Endothelial cell of hepatic sinusoid (primary cell): ENCODE measurements at regions not wholly inside any gene's neighbourhood (a gene's known extent, or its start where the extent isn't known, plus 50 kb on each side); places are given as distances from the start of the nearest gene placed in this dataset.

Source experiments
- in situ Hi-C: cut with HindIII; loops from 2 replicates; pipeline ENCODE4 v1.10.0; 2017; ENCODE audit warnings: low sequenced_read_pairs

GRCh38 chr21:20661246-20661645, 337.0 kb upstream of the NCAM2 start:
- in situ Hi-C loops, result no loop called here

- in situ Hi-C loops, result no loop called here
These were observed 336.3 kb upstream of the NCAM2 start for GRCh38 chr21:20661745-20662422.

- in situ Hi-C loops, result no loop called here
These were observed 335.7 kb upstream of the NCAM2 start for GRCh38 chr21:20662514-20662913.

GRCh38 chr21:20667931-20668330, 330.3 kb upstream of the NCAM2 start:
- in situ Hi-C loops, result no loop called here

- in situ Hi-C loops, result no loop called here
These were observed 312.7 kb upstream of the NCAM2 start for GRCh38 chr21:20685475-20685874.

GRCh38 chr21:20698585-20698984, 299.6 kb upstream of the NCAM2 start:
- in situ Hi-C loops, result no loop called here

GRCh38 chr21:20701235-20701634, 297.0 kb upstream of the NCAM2 start:
- in situ Hi-C loops, result no loop called here

- in situ Hi-C loops, result no loop called here
These were observed 295.0 kb upstream of the NCAM2 start for GRCh38 chr21:20703112-20703767.

GRCh38 chr21:20720623-20721022, 277.6 kb upstream of the NCAM2 start:
- in situ Hi-C loops, result no loop called here

GRCh38 chr21:20721151-20721550, 277.1 kb upstream of the NCAM2 start:
- in situ Hi-C loops, result no loop called here

- in situ Hi-C loops, result no loop called here
These were observed 269.5 kb upstream of the NCAM2 start for GRCh38 chr21:20728691-20729090.

GRCh38 chr21:20729376-20729775, 268.8 kb upstream of the NCAM2 start:
- in situ Hi-C loops, result no loop called here

- in situ Hi-C loops, result no loop called here
These were observed 267.8 kb upstream of the NCAM2 start for GRCh38 chr21:20730441-20730840.

GRCh38 chr21:20735257-20735656, 263.0 kb upstream of the NCAM2 start:
- in situ Hi-C loops, result no loop called here

GRCh38 chr21:20737227-20737913, 260.8 kb upstream of the NCAM2 start:
- in situ Hi-C loops, result no loop called here

GRCh38 chr21:20739421-20739820, 258.8 kb upstream of the NCAM2 start:
- in situ Hi-C loops, result no loop called here

GRCh38 chr21:20741445-20741844, 256.8 kb upstream of the NCAM2 start:
- in situ Hi-C loops, result no loop called here

GRCh38 chr21:20760221-20760620, 238.0 kb upstream of the NCAM2 start:
- in situ Hi-C loops, result no loop called here

GRCh38 chr21:20774737-20775136, 223.5 kb upstream of the NCAM2 start:
- in situ Hi-C loops, result no loop called here

GRCh38 chr21:20779321-20779720, 218.9 kb upstream of the NCAM2 start:
- in situ Hi-C loops, result no loop called here

GRCh38 chr21:20783611-20784010, 214.6 kb upstream of the NCAM2 start:
- in situ Hi-C loops, result no loop called here
